ENCODE measurements at regions not wholly inside any gene's neighbourhood (a gene's known extent, or its start where the extent isn't known, plus 50 kb on each side); places are given as distances from the start of the nearest gene placed in this dataset.

GRCh38 chr2:7419814-7420311 lies 502.7 kb downstream of the RNF144A start (continued):
- TF ChIP-seq ZNF512 (tag; IDR thresholded peaks at IDR 0.05) (no peak), HLTF (IDR thresholded peaks at IDR 0.05) (no peak), PTBP1 (IDR thresholded peaks at IDR 0.05; ENCODE audit: low read depth, low read length) (no peak), ZHX1 (conservative IDR thresholded peaks at IDR 0.05; ENCODE audit: low read length) (no peak), ARHGAP35 (IDR thresholded peaks at IDR 0.05; ENCODE audit: partially characterized antibody) (no peak), NCOA4 (IDR thresholded peaks at IDR 0.05; ENCODE audit: partially characterized antibody) (no peak), ZC3H4 (CRISPR knock-in tag; IDR thresholded peaks at IDR 0.05; ENCODE audit: borderline replicate concordance) (no peak), POLR2G (IDR thresholded peaks at IDR 0.05; ENCODE audit: low read depth, low read length) (no peak), PHTF2 (CRISPR knock-in tag; IDR thresholded peaks at IDR 0.05) (no peak)

All from K562 (cell line).